ENCODE measurements at regions not wholly inside any gene's neighbourhood (a gene's known extent, or its start where the extent isn't known, plus 50 kb on each side); places are given as distances from the start of the nearest gene placed in this dataset.

DNA sequence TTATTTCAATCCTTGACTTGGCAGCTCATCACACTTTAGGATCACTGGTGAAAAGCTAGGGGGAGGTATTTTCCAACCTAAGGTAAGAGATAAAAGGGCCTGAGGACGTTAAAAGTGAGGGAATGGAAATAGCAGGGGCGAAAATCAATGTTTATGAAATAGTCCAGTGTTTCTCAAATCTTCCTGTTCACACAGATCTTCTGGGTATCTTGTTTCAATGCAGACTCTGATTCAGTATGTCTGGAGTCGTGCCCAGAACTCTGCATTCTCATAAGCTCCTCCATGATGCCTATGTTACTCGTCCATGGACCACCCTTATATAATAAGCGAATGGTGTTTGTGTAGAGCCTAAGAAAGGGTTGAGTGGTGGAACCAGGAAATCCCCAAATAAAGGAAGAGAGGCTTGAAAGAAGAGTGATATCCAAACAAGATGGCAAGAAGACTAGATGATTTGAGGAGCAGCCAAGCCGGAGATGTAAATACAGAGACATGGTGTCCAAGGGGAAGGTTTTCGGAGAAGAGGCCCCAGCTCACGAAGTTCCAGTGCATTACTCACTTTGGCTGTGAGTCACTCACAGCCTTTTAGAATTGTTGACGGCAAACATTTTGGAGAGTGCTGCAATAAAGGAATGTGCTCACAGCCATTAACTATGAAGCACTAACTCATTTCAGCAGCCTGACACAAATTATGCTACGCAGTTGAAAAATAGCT is 215.6 kb upstream of the PPARGC1A start:
- peak; percentile 54 for DNase-seq (ENCODE audit: low spot score)

DNA sequence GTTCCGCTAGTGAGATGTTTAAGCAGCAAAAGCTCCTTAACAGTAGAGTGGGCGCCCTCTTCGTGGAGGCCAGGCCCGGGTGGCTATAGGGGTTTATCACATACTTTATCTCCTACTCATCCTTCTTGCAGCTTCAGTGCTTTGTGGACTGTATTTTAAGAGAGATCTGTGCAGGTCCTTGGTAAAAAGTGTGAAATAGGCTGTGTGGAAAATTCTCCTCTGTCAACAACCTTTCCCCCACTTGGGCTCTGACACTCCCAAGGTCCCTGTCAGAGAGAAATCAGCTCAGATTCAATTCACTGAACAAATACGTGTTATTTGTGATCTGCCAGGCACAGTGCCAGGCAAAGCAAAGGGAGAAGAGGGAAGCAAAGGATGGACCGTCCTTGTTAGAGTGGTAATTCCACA is 214.3 kb upstream of the PPARGC1A start:
- DNase-seq (ENCODE audit: low spot score): no peak

DNA sequence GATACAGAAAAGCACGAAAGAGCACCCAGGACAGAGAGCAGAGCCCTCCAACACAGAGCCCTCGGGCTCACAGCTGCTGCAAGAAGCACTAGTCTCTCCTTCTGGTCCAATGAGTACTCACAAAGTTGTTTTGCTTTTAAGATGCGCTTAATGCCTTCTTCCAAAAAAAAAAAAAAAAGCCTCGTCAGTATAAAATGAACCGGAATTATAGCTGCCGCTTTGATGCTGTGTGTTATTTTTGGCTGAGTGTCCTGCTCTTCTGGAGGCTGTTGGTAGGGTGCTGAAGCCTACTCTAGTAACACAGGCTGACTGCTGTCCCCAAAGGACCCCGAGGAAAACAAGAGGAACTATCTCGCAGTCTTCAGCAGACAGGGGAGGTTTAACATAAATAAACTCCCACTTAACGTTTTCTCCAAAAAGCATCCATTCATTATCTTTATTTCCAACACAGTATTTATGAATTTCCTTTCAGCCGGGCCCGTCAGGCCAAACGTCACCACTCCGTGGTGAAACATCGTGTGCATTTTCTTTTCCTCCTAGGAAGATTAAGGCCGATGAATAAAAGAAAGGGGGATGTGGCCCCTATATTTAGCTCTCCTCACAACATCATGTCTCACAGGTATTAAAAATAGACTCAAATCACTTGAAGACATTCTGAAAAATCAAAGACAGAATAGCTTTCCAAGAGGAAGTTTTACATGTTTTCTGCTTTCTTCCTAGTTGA is 213.7 kb upstream of the PPARGC1A start:
- DNase-seq (ENCODE audit: low spot score): no peak

DNA sequence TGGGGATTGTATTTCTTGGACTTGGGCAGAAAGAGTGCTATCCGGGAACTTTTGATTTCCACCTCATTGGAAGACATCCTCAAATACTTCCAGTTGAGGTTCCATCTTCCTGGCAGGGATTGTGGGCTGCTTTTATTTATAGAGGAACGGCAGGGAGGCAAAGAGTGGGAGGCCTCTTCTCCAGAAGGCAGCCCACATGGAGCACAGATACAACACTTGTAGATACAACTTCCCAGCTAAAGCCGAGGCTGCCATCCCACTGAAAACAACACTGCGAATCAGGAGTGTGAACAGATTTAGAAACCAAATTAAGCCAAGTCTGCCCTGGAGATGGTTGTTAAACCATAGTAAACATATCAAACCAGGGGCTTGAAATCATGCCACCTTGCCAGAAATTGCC is 212.8 kb upstream of the PPARGC1A start:
- no peak for DNase-seq (ENCODE audit: low spot score)

DNA sequence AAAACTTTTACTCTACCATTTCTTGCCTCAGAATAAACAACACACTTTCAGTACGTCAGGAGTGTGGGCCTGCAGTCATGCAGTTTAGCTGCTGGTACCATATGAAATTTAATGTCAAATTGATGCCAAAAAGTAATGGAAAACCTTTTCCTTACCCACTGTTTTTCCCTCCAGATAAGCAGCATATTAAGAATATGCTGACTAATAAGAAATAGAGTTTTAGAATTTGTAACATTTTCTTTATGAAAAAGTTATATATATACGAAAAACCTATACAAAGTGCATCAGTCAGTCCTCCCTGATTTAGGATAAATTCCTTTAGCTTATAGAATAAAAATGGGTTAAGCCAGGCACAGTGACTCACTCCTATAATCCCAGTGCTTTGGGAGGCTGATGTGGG is 206.8 kb upstream of the PPARGC1A start:
- no peak for DNase-seq (ENCODE audit: low spot score)

DNA sequence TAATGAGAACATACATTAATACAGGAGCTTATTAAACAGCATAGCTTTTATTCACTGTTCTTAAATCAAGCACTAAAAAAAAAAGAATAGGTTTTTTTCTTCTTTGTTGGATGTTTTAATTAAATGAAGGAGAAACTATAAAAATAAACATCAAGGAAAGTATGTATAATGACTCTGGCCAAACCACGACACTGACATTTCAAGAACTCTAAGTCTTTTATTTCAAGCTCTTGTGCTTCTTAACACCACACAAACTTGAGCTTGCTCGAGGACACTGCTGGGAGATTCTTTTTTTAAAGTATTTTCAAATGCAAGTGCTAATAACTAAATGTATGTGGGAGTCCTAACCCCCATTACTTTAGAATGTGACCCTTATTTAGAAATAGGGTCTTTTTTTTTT is 204.9 kb upstream of the PPARGC1A start:
- DNase-seq (ENCODE audit: low spot score): no peak

DNA sequence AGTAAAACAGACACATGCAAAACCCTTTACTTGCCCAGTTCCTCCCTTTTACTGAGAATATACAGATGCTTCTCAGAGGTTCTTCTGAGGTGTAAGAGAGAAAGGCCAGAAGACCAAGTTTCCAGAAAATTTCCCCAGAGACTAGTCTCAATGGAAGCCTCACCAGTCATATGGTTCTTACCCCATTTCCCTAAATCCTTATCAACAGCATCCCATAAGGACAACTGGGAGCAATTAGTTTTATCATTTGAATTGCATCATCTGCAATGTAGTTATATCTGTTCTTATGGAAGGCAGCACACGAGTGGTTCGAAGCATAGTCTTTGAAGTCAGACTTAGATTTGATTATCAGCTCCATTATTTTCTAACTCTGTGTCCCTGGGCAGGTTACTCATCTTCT is 203.6 kb upstream of the PPARGC1A start:
- no peak for DNase-seq (ENCODE audit: low spot score)

DNA sequence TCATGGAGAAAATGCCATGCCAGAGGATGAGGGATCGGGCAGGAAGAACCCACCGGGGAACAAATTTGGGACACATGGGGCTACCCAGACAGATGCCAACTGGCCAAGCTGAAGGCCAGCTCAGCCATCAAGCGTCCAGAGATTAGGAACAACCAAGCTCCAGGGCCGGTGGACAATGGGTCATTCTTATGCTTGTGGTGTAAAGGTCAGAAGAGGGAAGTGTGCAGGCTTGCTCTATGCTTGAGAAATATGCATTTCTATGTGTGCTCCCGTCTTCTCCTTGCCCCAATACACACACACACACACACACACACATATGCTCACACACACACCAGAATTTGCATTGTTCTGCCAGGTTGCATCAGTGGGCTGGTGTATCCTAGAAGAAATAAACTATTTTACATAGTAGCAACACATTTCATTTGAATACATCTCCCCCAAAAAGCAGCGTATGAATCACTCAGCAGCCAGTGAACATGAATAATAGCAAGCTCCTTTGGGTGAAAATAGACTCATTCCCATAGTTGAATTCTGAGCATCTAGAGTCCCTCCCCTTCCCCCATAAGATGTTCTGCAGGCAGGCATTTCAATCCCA is 201.9 kb upstream of the PPARGC1A start:
- DNase-seq (ENCODE audit: low spot score): no peak

DNA sequence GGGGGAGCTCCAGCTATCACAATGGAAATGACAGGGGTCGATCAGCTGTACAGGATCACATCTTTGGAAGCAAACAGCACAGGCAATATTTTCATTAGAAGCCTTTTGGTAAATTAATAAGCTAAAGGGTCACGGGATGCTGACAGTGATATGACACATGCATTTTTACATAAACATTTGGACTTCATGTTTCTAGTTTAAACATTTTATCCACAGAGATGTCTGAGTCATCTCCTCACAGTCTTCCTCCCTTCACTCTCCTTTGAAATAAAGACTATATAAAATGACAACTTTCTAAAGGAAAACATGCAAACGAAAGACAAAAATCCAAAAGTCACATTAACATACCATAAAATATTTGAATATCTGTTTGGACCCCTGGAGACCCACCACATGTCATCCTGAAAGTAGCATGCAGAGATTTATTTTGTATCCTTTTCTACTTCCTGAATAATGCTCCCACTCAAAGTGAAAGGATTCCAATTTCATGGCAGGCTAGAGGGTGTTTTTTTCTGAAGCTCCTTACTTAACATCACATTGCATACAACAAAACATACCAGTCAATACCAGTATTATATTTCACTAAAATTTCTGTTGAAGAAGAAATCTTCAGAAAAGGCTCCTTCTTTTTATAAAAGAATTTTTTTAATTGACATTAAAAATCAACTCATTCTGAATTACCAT is 200.1 kb upstream of the PPARGC1A start:
- no peak for DNase-seq (ENCODE audit: low spot score)

DNA sequence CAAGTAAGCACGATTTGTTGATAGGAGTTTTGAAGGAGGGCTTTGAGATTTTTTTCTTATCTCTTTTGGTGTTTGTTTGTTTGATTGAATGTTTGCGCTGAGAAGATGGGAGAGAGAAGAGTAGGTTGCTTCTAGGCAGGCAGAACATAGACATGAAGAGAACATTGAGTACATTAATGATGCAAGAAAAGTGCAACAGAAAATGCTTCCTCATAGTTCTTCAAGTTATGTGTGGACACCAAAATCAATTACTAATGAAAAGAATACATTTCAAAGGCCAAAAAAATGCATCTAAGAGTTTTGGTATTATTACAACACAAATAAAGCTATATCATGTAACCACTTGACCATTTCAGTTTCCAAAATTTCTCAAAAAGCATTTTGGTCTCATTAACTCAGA is 191.0 kb upstream of the PPARGC1A start:
- no peak for DNase-seq (ENCODE audit: low spot score)

DNA sequence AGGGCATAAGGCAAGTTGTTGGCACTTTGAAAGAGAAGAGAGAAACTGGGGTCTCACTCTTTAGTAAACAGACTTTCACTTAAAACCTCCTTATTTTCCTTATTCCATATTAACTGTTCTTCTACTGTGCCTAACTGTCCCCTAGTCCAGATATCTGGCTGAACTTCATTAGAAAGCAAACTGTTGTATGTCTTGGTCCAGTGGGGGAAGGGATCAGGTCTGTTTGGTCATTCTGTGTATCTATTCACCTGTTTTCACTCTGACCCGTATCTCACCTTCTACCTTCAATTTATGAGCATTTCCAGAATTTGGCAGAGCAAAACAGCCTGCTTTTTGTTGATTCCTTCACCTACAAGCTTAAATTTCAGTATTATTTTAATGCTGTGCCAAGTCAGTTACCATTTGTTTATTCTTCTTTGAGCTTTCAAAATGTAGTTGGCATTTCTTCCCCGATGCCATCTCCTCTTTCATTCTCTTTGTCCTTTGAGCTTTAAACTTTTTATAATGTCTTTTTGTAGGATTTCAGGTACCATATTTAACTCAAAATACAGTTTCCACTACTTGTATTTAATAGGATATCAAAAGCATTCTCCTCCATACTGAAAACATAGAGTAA is 188.6 kb upstream of the PPARGC1A start:
- no peak for DNase-seq (ENCODE audit: low spot score)

DNA sequence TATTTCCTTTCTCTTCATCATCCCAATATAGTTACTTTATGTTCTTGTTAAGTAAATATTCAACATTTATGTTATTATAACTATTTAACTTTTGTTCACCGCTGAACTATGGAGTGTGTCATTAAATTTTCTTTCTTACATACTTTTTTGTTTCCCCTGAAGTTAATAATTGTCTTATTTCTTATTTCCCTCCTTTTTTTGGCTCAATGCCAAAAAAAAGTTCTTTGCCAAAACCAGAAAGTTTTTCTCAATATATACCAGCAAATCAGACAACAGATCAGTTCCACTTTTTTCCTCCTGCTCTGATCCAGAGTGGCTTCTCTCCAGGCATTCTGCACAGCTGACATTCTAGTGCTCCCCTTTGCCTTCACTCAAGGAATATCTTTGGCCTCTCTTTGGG is 187.0 kb upstream of the PPARGC1A start:
- no peak for DNase-seq (ENCODE audit: low spot score)

DNA sequence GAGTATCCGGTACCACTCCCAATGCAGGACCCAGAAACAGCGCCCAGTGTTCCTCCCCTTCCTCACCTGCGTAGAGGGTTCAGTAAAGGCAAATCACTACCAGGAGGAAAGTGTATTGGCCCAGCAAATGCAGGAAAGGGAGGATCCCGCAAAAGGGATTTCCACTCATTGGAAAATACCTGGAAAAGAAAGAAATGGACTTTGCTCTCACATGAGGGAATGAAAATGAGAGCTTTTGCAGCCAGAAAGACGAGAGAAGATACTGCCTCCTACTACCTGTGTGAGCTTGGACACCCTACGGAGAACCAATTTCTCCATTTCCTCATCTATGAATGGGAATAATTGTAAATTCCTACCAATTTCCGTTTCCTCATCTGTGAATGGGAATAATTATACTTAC is 184.1 kb upstream of the PPARGC1A start:
- no peak for DNase-seq (ENCODE audit: low spot score)

DNA sequence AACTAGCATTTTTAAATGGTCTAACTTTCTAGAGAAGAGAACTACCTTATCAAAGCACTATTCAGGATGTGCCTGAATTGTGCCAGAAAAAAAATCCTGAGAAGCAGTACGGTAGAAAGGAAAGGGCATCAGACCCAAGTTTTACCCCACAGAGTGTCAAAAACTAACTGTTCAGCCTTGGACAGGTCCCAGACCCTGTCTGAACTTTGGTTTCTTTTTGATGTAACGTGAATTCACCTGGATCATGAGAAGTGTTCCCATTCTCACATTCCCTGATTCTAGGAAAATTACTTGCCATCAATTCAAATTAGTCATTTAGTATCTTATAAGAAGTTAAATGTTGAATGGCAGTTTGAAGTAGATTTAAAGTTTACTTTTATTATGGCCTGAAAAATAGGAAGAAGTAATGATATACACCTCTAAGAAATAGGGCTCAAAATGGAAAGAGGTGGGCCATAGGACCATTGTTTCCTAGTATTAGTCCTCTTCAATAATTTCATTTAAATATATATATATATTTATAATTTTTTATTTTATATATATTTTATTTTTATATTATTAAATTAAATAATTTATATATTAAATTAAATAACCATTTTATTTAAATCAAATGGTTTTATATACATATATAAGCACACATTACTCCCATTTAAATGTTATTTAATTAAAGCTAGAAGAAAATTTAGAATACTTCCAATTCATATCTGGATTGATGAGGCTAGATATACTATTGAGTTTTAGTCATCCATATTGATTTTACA is 181.9 kb upstream of the PPARGC1A start:
- DNase-seq (ENCODE audit: low spot score): no peak

DNA sequence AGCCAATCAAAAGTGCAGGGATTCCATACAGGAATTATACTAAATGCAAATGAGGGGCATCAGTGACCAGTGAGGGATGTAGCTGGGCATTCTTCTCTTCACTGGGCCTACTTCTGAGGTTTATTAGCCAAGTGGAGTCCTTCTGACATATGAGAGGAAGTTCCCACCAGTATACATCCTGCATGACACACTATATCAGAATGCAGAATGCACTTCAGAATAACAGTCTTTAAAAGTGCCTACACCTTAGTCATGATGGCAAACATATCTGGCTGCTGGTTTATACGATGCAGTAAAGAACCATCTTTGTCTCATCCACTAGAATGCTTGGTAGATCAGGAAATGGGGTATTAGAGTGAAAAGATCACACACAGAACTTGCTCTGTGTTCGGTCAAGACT is 180.3 kb upstream of the PPARGC1A start:
- DNase-seq (ENCODE audit: low spot score): peak; percentile 69

DNA sequence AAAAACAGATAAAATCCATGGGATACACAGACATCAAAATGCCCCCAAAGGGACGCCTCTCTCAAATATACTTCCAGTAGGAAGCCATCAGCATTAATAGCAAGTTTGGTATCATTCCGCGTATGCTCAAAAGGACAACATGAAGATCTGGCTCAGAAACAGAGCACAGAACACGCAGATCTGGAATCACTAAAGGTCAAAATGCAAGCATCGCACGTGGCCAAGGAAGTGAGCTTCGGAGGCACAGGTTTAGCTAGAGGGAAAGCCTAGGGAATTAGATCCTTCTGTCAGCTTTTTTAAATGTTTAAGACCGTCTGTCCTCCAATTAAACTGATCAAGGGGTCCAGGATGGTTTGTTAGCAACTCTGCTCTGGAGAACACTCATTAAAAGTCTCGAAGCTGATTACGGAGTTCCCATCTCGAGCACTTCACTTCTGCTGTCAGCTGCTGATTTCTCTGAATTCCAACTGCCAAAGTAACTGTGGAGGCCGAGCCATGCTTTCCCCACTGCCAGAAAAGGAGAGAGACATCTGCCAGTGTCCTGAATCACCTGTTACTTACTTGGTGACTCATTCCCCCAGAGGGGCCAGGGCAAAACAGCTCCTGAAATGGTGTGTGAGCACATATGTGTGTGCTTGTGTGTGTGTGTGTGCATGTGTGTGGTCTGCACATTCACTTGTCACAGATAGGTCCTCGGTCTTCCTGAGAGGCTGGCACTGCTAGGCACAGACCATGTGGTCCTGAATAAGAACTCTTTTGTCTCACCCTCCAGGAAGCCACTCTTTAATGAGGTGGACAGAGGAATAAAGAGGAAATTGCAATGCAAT is 177.7 kb upstream of the PPARGC1A start:
- peak; percentile 39 for DNase-seq (ENCODE audit: low spot score)

DNA sequence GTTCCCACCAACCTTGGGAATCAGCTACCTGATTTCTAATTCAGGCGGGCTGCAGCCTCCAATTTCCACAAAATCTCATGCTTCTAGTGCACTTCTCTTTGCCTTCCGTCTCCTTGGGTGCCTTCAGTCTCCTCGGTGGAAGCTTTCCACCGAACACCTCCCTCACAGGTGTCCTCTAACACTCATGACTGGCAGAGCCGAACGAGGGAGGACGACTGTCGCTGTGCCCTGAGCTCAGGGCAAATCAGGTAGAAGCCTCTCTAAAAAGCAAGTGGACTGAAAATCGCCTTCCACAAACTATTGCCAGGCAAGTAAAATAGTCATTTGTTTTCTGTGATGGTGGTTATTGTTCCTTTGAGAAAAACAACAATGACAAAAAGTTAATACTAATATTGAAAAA is 176.1 kb upstream of the PPARGC1A start:
- DNase-seq (ENCODE audit: low spot score): no peak

DNA sequence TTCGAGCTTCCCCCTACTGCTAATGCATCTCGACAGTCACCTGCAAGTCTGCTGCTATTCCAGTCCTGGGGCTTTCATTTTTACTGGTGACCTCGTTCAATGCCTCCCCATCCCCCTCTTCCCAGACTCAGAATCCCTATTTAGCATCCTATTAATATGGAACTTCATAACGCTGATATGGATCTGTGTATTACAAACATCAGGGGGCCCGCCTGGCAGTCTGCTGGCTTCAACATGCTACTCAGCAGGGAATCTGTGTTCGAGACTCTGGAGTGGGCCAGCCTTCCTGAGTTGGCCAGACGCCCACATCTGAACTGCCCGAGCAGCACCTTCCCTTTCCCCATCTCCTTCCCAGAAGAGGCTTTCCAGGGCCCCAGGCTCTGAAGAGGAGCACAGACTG is 173.9 kb upstream of the PPARGC1A start:
- DNase-seq (ENCODE audit: low spot score): no peak

DNA sequence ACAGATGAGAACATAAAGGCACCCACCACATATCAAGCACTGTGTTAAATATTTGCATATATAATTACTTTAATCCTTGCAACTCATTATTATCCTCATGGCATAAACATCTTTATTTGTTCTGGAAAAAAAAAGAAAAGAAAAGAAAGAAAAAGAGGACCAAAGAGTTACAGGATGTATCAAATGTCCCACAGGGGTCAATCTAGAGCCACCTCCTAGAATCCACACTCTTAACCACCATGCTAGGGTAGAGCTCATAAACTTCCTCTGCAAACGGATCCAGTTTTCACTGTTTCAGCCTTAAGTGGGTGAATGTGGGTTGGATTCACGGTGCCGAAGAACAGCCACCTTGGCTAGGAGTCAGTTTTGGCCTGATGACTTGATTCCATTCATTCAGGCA is 171.1 kb upstream of the PPARGC1A start:
- no peak for DNase-seq (ENCODE audit: low spot score)

DNA sequence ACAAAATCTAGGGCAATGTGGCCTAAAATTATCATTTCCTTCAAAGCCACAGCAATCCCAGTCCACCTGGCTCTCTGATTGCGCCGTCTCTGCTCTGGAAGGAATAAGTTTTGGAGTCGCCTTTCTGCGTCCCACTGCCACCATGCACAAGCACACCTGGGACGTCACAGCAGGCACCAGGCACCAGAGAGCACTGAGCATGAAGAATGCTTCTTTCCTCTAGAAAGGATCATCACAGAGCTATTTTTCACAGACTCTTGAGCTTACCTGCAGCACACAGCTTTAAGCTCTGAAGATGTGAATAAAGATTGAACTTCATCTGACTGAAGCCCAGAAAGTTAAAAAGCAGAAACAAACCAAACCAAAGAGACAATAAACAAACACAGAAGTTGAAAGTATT is 170.0 kb upstream of the PPARGC1A start:
- DNase-seq (ENCODE audit: low spot score): no peak
